Ovary (tissue), 7 donors: ENCODE measurements at regions not wholly inside any gene's neighbourhood (a gene's known extent, or its start where the extent isn't known, plus 50 kb on each side); places are given as distances from the start of the nearest gene placed in this dataset.

Source experiments
- DNase-seq, 5 donors: peaks; one replicate each; pipeline ENCODE4 v3.0.0-alpha.2; 2019 to 2020
- H3K27ac ChIP-seq, 2 donors: fragments of 200-600 bp; one replicate each; pipeline versions ENCODE4 v1.5.1 to v1.8.0; 2019 to 2022
- H3K27me3 ChIP-seq: fragments of 200-600 bp; one replicate; pipeline ENCODE4 v1.8.0; 2022
- H3K36me3 ChIP-seq: fragments of 200-600 bp; sonication (generic); one replicate; pipeline ENCODE4 v1.5.1; 2019
- H3K4me1 ChIP-seq: one replicate; pipeline ENCODE4 v1.8.1; 2013; ENCODE audit warnings: mild to moderate bottlenecking, moderate library complexity; ENCODE audit not compliant: insufficient read depth
- H3K4me3 ChIP-seq: fragments of 200-600 bp; sonication (generic); one replicate; pipeline ENCODE4 v1.5.1; 2017
- H3K9me3 ChIP-seq, 2 donors: fragments of 200-600 bp in 1 of 2; sonication (generic) in 1 of 2; one replicate each; pipeline versions ENCODE4 v1.5.1 to v1.8.1; 2013 to 2019; ENCODE audit warnings: mild to moderate bottlenecking in 1 of 2, moderate library complexity in 1 of 2
- CTCF ChIP-seq, 3 donors: fragments of 450-650 bp in 2 of 3; fragments of 200-600 bp in 1 of 3; IDR thresholded peaks; one replicate each; pipeline versions ENCODE4 v1.5.1 to v1.8.0; 2016 to 2022; ENCODE audit warnings: antibody characterized with exemption in 3 of 3, mild to moderate bottlenecking in 1 of 3
- EP300 ChIP-seq: sonication (generic); formaldehyde crosslinking; IDR thresholded peaks from one replicate; pipeline ENCODE4 v1.6.1; 2017; ENCODE audit warnings: antibody characterized with exemption
- POLR2A ChIP-seq: fragments of 450-650 bp; IDR thresholded peaks from one replicate; pipeline ENCODE4 v1.6.1; 2017; ENCODE audit warnings: antibody characterized with exemption, mild to moderate bottlenecking, moderate library complexity
- WGBS, 3 donors: extraction: QIAGEN DNeasy Blood & Tissue Kit in 1 of 3; methylation state at CpG; one replicate each; pipeline versions ENCODE4 v1.1.5 to v1.1.7; 2013 to 2017; 5-methylcytosine and 5-hydroxymethylcytosine counted together
- intact Hi-C, 4 donors: fragments of 100-400 bp; cut with DNase I; formaldehyde crosslinking; loops; one replicate each; pipeline versions ENCODE4 v1.11.0 to v1.15.1; 2022 to 2023
- donor health status: DM: no; HTN: no; CAD: no; lungs with moderate emphysema.
- donor health status: DM: no; HTN: no; CAD: no.
- donor health status: Bipolar disorder and iron deficiency.
- donor health status: DM: no; HTN: no; CAD: no.
- donor health status: DM: yes; HTN: yes; CAD: no.

- no peak for DNase-seq
- Histone ChIP-seq H3K27me3 (no peaks in the 10 kb centered on the region), H3K36me3 (no peaks in the 10 kb centered on the region), H3K4me3 (no peak overlapping the region), H3K4me1 (no peaks in the 10 kb centered on the region), H3K9me3 (no peaks in the 10 kb centered on the region), H3K27ac (no peak overlapping the region)
- TF ChIP-seq POLR2A: no peak
- no peak for TF ChIP-seq CTCF (IDR thresholded peaks at IDR 0.05)
- no peak for TF ChIP-seq EP300
- WGBS, 3 donors: 82 to 89% (median 84%) methylated on average over 2 of the region's 2 CpGs
- intact Hi-C loops: no loop called here
These were observed 264.0 kb upstream of the IL12A start for GRCh38 chr3:159724627-159725026.

- intact Hi-C loops: no loop called here
- DNase-seq: no peak
- Histone ChIP-seq H3K36me3 (no peaks in the 10 kb centered on the region), H3K9me3 (no peaks in the 10 kb centered on the region), H3K27ac (no peak overlapping the region), H3K4me1 (no peaks in the 10 kb centered on the region), H3K27me3 (no peaks in the 10 kb centered on the region), H3K4me3 (no peak overlapping the region)
- 69 to 82% (median 74%) methylated on average over 7 of the region's 7 CpGs for WGBS, 3 donors
- TF ChIP-seq CTCF (IDR thresholded peaks at IDR 0.05): no peak
- no peak for TF ChIP-seq EP300
- TF ChIP-seq POLR2A: no peak
These were observed 262.2 kb upstream of the IL12A start for GRCh38 chr3:159726231-159726964.

- H3K4me3 ChIP-seq: no peak overlapping the region
- no peak for TF ChIP-seq CTCF (IDR thresholded peaks at IDR 0.05)
- H3K27ac ChIP-seq: no peak overlapping the region
- H3K27me3 ChIP-seq: no peaks in the 10 kb centered on the region
- H3K4me1 ChIP-seq: no peaks in the 10 kb centered on the region
- no peaks in the 10 kb centered on the region for H3K9me3 ChIP-seq
- intact Hi-C loops: no loop called here
- H3K36me3 ChIP-seq: no peaks in the 10 kb centered on the region
- DNase-seq: no peak
These were observed 261.1 kb upstream of the IL12A start for GRCh38 chr3:159727506-159727905.

GRCh38 chr3:159731254-159731653 lies 257.4 kb upstream of the IL12A start:
- no peak for DNase-seq
- no peaks in the 10 kb centered on the region for H3K4me1 ChIP-seq
- H3K36me3 ChIP-seq: no peaks in the 10 kb centered on the region
- H3K9me3 ChIP-seq: no peaks in the 10 kb centered on the region
- H3K4me3 ChIP-seq: no peak overlapping the region
- intact Hi-C loops: no loop called here
- no peak overlapping the region for H3K27ac ChIP-seq
- no peak for TF ChIP-seq POLR2A
- TF ChIP-seq CTCF (IDR thresholded peaks at IDR 0.05): no peak
- no peak for TF ChIP-seq EP300
- 81 to 86% (median 85%) methylated on average over 6 of the region's 6 CpGs for WGBS, 3 donors
- no peaks in the 10 kb centered on the region for H3K27me3 ChIP-seq
